ENCODE measurements at regions not wholly inside any gene's neighbourhood (a gene's known extent, or its start where the extent isn't known, plus 50 kb on each side); places are given as distances from the start of the nearest gene placed in this dataset.
A peak's percentile ranks its signal among the peaks of the same experiment; 100 is the strongest.
"Not testable (repeated sequence)": the region's sequence is repeated elsewhere in the genome, so short reads cannot be mapped to it uniquely, and the experiment has no call there.

- DNase-seq (ENCODE audit: low read depth) = no peak
Observed at GRCh38 chr6:141780296-141780695, 352.4 kb upstream of the GJE1 start.

GRCh38 chr6:141764388-141764787 is 368.3 kb upstream of the GJE1 start:
- peak; percentile 1 for DNase-seq (ENCODE audit: low read depth)

GRCh38 chr6:141758430-141758829 is 374.3 kb upstream of the GJE1 start:
- DNase-seq (ENCODE audit: low read depth) = no peak

GRCh38 chr6:141753180-141753579 is 379.5 kb upstream of the GJE1 start:
- no peak for DNase-seq (ENCODE audit: low read depth)

DNA sequence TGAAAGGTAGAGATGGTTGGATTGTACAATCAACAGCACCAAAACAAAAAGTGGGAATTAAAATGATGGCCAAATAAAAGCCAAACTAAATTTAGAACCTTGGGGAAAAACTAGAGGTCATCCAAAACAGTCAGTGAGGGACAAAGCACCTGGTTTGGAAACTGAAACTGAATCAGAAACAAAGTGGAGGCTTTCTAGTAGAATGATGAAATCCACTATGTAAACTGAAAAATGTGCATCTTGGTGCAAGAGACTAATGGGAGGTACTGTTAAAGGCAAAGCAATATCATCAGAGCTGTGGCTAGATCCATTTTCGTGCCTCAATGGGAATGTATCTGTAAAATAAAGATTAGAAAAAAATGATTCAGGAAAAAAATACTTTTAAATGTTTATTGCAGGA is 380.0 kb upstream of the GJE1 start:
- DNase-seq (ENCODE audit: low read depth) = no peak

GRCh38 chr6:141746324-141746723 is 386.4 kb upstream of the GJE1 start:
- DNase-seq (ENCODE audit: low read depth) = not testable (repeated sequence)

DNA sequence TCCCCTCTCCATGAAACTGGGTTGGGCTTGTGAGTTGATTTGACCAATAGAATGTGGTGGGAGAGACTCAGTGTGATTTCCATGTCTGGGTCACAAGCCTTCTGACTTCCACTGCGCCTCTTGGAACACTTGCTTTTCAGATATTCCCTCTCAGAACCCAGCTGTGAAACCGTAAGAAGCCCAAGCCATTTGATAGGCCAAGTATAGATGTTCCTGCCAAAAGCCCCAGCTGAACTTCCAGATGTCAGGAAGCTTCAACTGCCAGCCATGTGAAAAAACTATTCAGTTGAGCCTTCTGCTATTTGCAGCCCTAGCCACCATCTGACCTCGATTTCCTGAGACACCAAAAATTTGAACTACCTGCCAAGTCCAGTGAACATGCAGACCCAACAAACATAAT is 387.8 kb upstream of the GJE1 start:
- DNase-seq (ENCODE audit: low read depth) = peak; percentile 1

DNA sequence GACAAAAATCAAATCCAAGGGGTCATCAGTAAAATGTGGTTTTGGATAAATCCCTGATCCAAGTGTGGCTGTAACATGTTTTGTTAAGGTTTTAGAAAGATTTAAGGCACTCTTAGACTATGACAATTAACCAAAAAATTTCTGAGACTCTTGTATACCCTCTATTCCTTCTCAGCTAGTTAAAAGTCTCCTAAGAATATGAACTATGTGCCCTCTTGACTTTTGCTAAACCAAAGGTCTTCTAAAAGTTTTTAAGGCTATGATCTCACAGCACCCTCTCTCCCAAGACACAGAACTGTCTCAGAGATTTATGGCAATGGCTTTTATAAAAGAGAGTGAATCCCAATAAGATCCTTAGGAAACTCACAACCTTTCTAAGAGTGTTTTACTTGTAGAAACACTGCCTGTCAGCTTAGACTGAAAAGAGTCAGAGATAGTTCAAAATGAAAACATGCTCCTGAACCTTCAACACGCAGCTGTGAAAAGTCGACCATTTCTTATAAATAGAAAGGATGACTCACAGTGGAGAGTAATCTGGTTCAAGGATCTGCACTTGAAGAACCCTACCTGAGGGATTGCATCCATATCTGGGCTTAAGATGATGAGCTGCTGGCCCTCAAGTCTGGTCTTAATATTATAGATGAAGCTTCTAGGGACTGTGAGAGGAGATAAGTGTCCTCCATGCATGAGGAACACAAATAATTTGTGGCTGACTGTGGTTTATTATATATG is 388.4 kb upstream of the GJE1 start:
- no peak for DNase-seq (ENCODE audit: low read depth)

GRCh38 chr6:141736104-141736503 is 396.6 kb upstream of the GJE1 start:
- DNase-seq (ENCODE audit: low read depth) = no peak

GRCh38 chr6:141735126-141735525 is 397.6 kb upstream of the GJE1 start:
- no peak for DNase-seq (ENCODE audit: low read depth)

DNA sequence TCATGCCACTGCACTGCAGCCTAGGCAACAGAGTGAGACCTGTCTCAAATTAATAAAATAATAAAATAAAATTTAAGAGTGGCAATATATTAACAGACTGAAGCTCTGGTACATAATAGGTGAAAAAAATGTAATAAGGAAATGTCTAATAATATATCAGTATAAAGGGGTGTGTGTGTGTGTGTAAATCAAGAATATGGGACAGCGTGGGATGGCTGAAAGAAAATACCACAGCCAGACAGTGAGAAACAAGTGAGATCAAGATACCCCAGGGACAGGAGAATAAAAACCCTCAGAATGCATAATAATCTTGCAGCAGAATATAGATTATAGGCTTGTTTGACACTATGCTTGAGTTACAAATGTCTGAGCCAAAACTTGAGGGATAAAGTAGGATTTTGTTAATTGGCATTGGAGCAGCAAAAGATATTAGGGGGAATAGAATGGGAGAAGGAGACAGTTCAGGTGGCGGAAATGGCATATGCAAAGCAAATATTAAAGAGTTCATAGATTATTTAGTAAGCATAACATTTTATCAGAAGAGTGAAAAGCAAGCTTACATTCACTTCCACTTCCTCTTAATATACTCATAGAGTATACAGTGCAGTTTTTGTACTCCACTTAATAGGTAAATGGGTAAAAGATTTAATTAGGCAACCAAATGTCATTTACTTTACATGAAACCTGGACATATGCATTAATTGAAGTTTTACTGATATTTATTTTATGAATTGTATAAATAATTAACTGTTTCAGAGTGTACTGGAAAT is 398.5 kb upstream of the GJE1 start:
- DNase-seq (ENCODE audit: low read depth) = no peak

DNA sequence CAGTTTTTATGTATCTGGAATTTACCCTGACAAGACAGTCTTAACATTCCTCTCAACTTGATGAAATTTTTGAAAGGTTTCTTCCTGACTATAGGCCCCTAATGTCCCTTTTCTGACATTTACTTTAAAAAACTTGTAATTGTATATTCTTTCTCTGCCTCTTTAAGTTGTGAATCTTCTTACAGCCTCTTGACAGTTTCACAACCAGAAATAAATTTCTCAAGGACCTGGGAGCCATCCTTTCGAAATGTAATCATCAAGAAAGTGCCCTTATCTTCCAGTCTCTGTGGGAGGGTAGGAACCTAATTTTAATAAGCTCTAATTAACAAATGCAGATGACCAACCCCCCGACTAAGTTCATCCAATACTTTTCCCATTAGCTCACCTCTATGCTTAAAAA is 403.6 kb upstream of the GJE1 start:
- DNase-seq (ENCODE audit: low read depth) = no peak

- no peak for DNase-seq (ENCODE audit: low read depth)
Observed at GRCh38 chr6:141728330-141728729, 404.4 kb upstream of the GJE1 start.

DNA sequence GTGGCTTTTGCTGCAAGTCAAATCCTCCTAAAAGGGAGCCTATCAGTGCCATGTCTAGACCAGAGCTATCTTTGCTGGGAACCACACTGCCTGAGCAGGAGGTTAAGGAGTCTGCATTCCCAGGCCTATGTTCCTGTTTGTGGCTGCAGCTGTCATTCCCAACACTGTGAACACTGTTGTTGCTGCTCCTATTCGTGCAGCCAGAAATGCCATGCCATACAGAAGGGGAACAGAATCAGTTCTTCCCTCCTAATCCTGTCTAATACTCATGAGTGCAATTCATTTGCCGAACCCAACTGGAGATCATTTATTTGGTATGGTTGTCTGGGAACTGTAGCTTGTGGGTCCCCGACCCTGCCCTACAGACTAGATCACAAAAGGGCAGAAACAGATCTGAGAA is 406.5 kb upstream of the GJE1 start:
- no peak for DNase-seq (ENCODE audit: low read depth)

DNA sequence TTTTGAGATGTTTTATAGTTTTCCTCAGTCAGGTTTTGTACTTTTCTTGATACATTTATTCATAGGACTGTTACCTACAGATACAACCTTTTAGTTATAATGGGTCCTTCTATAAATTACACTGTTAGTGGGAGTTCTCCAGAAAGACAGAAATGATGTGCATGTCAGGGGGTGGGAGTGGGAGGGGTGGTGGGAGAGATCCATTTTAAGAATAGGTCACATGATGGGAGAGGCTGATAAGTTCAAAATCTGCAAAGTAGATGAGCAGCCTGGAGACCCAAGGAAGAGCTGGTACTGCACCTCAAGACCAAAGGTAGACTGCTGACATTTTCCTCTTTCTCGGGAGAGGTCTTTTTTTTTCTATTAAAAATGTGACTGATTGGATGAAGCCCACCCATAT is 408.0 kb upstream of the GJE1 start:
- no peak for DNase-seq (ENCODE audit: low read depth)

GRCh38 chr6:141719476-141719875 is 413.2 kb upstream of the GJE1 start:
- DNase-seq (ENCODE audit: low read depth) = no peak

- DNase-seq (ENCODE audit: low read depth) = no peak
Observed at GRCh38 chr6:141705431-141705830, 427.3 kb upstream of the GJE1 start.

- no peak for DNase-seq (ENCODE audit: low read depth)
Observed at GRCh38 chr6:141704151-141704550, 428.6 kb upstream of the GJE1 start.

DNA sequence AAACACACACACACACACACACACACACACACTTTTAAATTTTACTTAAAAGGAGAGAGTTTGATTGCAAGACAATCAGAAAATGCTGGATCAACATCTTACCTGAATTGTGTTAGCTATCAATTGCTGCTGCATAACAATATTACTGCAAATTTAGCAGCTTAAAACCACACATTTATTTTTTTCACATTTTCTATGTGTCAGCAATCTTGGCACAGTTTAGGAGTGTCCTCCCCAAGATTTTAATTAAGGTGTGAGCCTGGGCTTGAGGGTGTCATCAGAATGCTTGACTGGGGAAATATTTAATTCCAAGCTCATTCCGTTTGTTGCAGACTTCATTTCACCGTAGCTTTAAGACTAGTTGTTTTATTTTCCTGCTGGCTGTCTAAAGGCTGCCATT is 431.0 kb upstream of the GJE1 start:
- no peak for DNase-seq (ENCODE audit: low read depth)

DNA sequence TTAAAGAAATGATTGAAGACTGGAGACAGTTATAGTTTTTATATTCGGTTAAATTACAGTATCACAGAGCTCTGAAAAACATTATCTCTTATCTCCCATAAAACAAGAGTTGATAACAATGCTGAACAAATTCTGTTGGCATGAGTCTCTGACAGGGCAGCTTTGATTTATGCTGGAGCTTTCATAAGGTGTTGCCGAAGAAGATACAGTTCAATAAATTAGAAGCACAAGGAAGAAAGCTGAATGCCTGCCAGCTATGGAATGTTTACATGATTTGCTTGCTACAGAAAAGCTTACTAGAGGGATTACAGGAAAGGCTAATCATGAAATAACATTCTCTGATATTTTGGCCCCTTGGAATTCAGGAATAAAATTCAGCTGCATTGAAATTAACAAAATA is 431.9 kb upstream of the GJE1 start:
- no peak for DNase-seq (ENCODE audit: low read depth)

DNA sequence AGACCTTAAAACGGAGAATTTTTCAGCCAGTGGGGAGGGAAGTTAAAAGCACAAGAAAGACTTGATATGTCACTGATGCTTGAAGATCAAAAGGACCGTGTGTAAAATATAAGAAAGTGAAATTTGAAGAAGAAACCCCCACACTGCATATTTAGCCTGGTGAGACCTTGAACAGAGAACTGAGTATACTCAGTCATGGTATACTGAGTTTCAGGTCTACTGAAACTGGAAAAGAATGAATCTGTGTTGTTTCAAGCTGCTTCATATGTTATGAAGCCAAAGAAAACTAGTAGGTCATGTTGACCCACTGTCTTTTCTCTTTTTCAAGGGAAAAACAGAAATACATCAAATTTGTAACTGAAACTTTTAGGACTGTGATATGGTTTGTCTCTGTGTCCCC is 443.8 kb upstream of the GJE1 start:
- no peak for DNase-seq (ENCODE audit: low read depth)

DNA sequence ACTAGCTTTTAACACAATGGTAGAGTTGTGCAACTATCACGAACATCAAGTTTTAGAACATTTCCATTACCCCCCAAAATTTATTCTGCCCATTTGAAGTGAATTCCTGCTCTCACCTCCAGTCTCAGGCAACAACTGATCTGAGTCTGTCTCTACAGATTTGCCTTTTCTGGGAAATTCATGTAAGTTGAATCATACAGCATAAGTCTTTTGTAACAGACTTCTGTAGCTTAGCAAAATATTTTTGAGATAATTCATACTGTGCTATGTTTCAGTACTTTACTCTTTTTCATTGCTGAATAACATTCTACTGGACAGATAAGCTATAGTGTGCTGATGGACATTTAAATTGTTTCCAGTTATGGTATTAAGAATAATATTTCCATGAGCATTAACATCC is 447.3 kb upstream of the GJE1 start:
- DNase-seq (ENCODE audit: low read depth) = no peak

GRCh38 chr6:141682391-141682790 is 450.3 kb upstream of the GJE1 start:
- no peak for DNase-seq (ENCODE audit: low read depth)
